Kidney (tissue), 13 donors: ENCODE measurements at regions not wholly inside any gene's neighbourhood (a gene's known extent, or its start where the extent isn't known, plus 50 kb on each side); places are given as distances from the start of the nearest gene placed in this dataset.

Experiments
- DNase-seq, 5 donors: peaks; one replicate each; pipeline ENCODE4 v3.0.0-alpha.2; 2013 to 2020
- FAIRE-seq: peaks from 2 replicates; lab custom pipeline; 2012; peaks lifted over from hg19 to GRCh38; lab: Jason Lieb, UNC
- H3K27ac ChIP-seq, 2 donors: one replicate each; pipeline ENCODE4 v1.7.0; 2013; ENCODE audit warnings: low read depth in 2 of 2, low read length in 2 of 2, inconsistent platforms in 1 of 2
- H3K27me3 ChIP-seq: one replicate; pipeline ENCODE4 v1.7.1; 2013; ENCODE audit warnings: low read length, inconsistent platforms; ENCODE audit not compliant: control insufficient read depth, insufficient read depth
- H3K36me3 ChIP-seq, 3 donors: one replicate each; pipeline versions ENCODE4 v1.7.0 to v1.7.1; 2013; ENCODE audit warnings: low read length in 3 of 3, control low read depth in 1 of 3, inconsistent platforms in 1 of 3; ENCODE audit not compliant: insufficient read depth in 3 of 3, control insufficient read depth in 2 of 3
- H3K4me1 ChIP-seq, 3 donors: one replicate each; pipeline versions ENCODE4 v1.7.0 to v1.7.1; 2013; ENCODE audit warnings: low read length in 3 of 3, inconsistent platforms in 1 of 3, low read depth in 1 of 3; ENCODE audit not compliant: control insufficient read depth in 2 of 3, insufficient read depth in 2 of 3
- H3K4me3 ChIP-seq, 3 donors: one replicate each; pipeline versions ENCODE4 v1.7.0 to v1.8.1; 2013; ENCODE audit warnings: low read length in 3 of 3, control low read depth in 1 of 3, inconsistent platforms in 1 of 3
- H3K9ac ChIP-seq, 3 donors: one replicate each; pipeline versions ENCODE4 v1.7.0 to v1.7.1; 2013; ENCODE audit warnings: low read length in 3 of 3, control low read depth in 1 of 3, inconsistent platforms in 1 of 3
- H3K9me3 ChIP-seq, 3 donors: one replicate each; pipeline versions ENCODE4 v1.7.0 to v1.7.1; 2013; ENCODE audit warnings: low read length in 3 of 3, control low read depth in 1 of 3, inconsistent platforms in 1 of 3; ENCODE audit not compliant: control insufficient read depth in 2 of 3, insufficient read depth in 1 of 3
- CTCF ChIP-seq: IDR thresholded peaks from 3 replicates; pipeline ENCODE4 v1.5.1; 2012; ENCODE audit warnings: mild to moderate bottlenecking, moderate library complexity, borderline replicate concordance; ENCODE audit not compliant: insufficient read depth; ENCODE audit errors: extremely low read depth
- intact Hi-C: fragments of 100-400 bp; cut with DNase I; formaldehyde crosslinking; loops from one replicate; pipeline ENCODE4 v1.11.1; 2022
- donor health status: control.
- donor health status: control.
- donor health status: control.
- donor health status: control.
- donor health status: control.
- donor health status: DM: yes; HTN: yes; CAD: no.
- donor health status: Normal renal cell carcinoma (clear cell type).

- Histone ChIP-seq H3K27ac (no peak overlapping the region), H3K27me3 (no peaks in the 10 kb centered on the region), H3K4me1 (peaks cover 0 to 5% (median 0%) of the 10 kb centered on the region in 3 donors), H3K4me3 (no peak overlapping the region), H3K9me3 (no peaks in the 10 kb centered on the region), H3K36me3 (no peaks in the 10 kb centered on the region), H3K9ac (no peak overlapping the region)
- intact Hi-C loops, result no loop called here
- DNase-seq, result no peak
- TF ChIP-seq CTCF, result no peak
- FAIRE-seq, result no peak
These were observed 402.9 kb downstream of the TNS1 start for GRCh38 chr2:217599906-217600305.

GRCh38 chr2:217597681-217598080 is 405.1 kb downstream of the TNS1 start:
- Histone ChIP-seq H3K27ac (no peak overlapping the region), H3K9me3 (no peaks in the 10 kb centered on the region), H3K4me1 (no peaks in the 10 kb centered on the region), H3K4me3 (no peak overlapping the region), H3K36me3 (no peaks in the 10 kb centered on the region), H3K9ac (no peak overlapping the region), H3K27me3 (no peaks in the 10 kb centered on the region)
- FAIRE-seq (no peak), DNase-seq (no peak)
- TF ChIP-seq CTCF, result no peak
- intact Hi-C loops, result no loop called here

- no peak for TF ChIP-seq CTCF
- H3K27me3 ChIP-seq, result no peaks in the 10 kb centered on the region
- no peaks in the 10 kb centered on the region for H3K36me3 ChIP-seq
- intact Hi-C loops, result no loop called here
- H3K9ac ChIP-seq, result no peak overlapping the region
- H3K27ac ChIP-seq, result no peak overlapping the region
- no peak for FAIRE-seq
- no peaks in the 10 kb centered on the region for H3K9me3 ChIP-seq
- no peaks in the 10 kb centered on the region for H3K4me1 ChIP-seq
- no peak for DNase-seq
- H3K4me3 ChIP-seq, result no peak overlapping the region
These were observed 405.6 kb downstream of the TNS1 start for GRCh38 chr2:217597145-217597544.

GRCh38 chr2:217593732-217594131 is 409.1 kb downstream of the TNS1 start:
- intact Hi-C loops, result no loop called here
- FAIRE-seq, result no peak
- peak in 3 of 5 donors; percentile 27 to 61 (median 33) for DNase-seq
- Histone ChIP-seq H3K27ac (no peak overlapping the region), H3K9ac (no peak overlapping the region), H3K27me3 (no peaks in the 10 kb centered on the region), H3K4me3 (no peak overlapping the region), H3K36me3 (no peaks in the 10 kb centered on the region), H3K9me3 (no peaks in the 10 kb centered on the region), H3K4me1 (no peaks in the 10 kb centered on the region)
- no peak for TF ChIP-seq CTCF
